Activated CD4-positive, alpha-beta T cell treated with anti-CD3 and anti-CD28 coated beads, Interleukin-2, Interleukin-6, amounts not matched to agents 100 ng/mL and 50 ng/mL, durations not matched to agents 16 hours and 8 hours (primary cell): ENCODE measurements at regions not wholly inside any gene's neighbourhood (a gene's known extent, or its start where the extent isn't known, plus 50 kb on each side); places are given as distances from the start of the nearest gene placed in this dataset.
"Not testable (repeated sequence)": the region's sequence is repeated elsewhere in the genome, so short reads cannot be mapped to it uniquely, and the experiment has no call there.

Experiments
- DNase-seq: peaks from one replicate; pipeline ENCODE4 v3.0.0-alpha.2; 2020

DNA sequence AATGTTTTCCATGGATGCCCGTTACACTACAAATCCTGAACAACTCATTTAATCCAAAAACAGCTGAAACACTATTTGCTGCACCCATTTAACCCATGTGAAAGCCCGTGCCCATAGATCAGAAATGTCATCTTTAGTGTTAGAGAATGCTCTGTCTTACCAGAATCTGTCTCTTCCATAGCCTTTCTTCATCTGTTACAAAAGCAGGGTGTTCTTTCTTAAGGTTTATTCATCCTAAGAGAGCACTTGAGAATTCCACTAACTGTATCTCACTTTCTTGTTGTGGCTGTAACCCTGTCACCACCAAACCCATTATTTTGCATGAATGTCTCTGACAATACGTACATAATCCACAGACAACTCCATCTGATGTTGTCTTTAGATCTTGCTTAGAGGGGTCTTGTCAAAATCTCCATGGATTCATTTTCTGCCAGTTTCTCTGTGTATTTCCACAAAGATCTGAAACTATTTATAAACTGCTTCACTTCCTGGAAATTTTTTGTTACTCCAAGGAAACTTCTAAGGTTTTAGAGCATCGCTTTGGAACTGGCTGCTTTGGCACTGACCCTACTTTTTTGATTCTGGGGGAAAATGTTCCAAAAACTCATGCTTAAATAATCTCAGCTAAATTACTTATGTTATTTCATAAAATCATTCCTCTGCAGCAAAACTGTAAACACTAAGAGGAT is 167.8 kb upstream of the CCDC54 start:
- DNase-seq, result no peak

DNA sequence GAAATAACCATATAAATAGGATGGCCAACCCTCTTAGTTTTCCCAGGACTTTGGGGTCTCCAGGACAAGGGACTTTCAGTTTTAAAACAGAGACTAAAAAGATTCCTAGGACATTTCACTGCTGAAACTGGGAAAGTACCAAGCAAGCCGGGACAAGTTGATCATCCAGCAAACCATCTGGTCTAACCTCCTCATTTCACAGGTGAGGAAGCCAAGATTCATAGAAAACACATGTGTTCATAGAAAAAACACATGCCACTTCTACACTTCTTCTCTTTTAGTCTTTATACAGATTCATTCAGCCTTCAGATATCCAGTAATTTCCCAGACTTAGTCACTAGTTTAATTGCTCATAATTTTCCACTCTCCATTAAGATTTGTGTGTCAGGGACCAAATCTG is 165.6 kb upstream of the CCDC54 start:
- DNase-seq, result no peak

DNA sequence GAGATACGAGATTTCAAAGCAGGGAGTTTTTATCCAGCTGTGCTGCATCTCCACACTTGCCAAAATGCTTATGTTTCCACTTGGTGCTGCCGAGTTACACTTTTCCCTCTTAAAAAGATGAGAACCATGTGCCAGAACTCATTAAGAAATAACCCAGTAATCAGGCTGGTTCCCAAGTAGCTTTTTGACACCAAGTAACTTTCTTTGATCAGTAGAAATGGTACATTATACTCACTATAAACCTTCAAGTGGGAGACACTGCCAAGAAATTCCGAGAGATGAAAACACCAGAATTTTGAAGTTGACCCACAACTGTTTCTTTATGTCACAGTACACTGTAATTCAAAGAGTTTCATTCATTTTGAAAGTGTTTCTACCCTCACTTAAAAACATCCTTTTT is 164.6 kb upstream of the CCDC54 start:
- DNase-seq, result peak; percentile 44

DNA sequence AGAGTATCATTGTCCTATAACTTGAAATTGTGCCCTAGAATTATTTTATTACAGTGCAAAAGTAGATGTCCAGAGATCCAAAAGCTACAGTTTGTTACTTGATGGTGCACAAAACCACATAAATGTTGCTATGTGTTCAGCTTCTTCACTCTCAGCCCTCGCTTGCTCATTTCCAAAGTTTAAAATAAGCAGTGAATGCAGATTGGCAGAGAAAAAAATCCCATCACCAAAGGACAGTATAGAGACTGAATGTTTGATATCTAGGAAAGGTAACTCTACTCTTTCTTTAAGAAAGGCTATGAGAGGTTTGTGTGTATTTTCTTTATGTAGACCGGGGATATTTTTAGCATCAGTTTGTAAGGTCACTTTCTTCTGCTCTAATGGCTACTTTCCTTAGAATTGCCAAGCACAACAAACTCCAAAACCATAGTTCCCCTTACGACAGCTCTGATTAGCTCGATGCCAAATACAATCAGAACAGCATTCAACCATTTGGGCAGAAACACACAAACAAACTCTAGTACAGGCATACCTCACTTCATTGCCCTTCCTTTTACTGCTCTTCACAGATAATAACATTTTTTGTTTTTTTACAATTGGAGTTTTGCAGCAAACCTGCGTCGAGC is 164.1 kb upstream of the CCDC54 start:
- DNase-seq, result peak; percentile 12

DNA sequence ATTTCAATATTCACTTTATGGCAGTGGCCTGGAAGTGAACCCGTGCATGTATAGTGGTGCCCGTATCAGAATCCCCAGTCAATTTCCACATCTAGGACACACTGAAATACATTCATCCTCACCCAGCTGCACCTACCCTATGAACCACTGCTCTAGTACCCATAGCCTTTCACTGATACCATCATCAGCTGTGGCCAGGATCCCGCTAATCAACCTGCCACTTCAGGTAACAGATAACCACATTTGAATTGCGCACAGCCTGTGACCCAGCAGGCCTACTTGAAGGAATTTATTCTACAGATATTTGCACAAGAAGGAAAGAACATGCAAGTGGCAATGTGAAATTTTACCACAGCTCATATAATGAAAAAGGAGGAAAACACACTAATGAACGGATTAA is 161.0 kb upstream of the CCDC54 start:
- no peak for DNase-seq

DNA sequence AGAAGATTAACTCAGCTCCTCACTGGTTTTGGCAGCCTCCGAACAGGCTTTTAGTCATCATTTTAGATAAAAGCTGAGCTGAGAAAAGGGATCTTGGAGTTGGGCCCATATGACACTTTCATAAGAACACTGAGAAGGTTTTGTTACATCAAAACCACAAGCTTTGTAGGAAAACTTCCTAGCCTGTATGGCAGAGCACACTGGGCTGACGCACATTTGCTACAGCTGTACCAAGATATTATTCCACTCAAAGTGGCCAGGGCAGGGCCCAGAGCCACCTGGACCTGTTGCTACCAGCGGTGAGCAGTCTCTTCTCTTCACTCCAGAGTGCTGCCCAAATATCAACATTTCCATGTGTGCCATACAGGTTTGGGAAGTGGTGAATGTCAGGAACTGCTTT is 160.5 kb upstream of the CCDC54 start:
- no peak for DNase-seq

DNA sequence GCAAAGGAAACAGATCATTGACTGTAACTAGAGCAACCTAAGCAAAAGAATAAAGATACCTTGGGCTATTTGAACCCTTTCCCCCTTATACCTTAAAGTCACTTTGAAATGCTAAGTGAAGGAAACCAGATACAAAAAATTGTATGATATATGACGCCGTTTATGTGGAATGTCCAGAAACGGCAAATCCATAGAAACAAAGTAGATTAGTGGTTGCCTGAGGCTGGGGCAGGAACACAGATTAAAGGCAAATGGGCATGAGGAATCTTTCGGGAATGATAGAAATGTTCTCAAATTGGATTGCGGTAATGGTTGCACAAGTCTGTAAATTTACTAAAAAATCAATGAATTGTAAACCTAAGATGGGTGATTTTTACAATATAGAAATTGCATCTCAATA is 160.1 kb upstream of the CCDC54 start:
- no peak for DNase-seq

DNA sequence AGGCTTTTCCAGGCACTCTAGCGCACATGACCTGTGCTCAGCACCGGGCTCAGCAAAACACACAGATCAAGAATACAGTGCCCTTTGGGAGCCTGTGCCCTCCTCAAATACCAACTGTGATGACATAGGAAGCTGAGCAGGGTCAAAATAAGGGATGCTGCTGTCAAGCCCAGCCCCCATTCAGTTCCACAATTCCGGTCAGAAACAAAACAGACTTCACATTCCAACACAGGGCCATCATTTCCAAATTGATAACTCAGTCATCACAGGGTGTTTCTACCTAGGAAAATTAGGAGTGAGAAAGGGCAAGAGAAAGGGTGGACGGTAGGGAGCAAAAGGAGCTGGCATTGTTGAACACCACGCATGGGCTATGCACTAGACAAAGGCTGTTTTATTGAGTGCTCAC is 158.4 kb upstream of the CCDC54 start:
- DNase-seq, result no peak

DNA sequence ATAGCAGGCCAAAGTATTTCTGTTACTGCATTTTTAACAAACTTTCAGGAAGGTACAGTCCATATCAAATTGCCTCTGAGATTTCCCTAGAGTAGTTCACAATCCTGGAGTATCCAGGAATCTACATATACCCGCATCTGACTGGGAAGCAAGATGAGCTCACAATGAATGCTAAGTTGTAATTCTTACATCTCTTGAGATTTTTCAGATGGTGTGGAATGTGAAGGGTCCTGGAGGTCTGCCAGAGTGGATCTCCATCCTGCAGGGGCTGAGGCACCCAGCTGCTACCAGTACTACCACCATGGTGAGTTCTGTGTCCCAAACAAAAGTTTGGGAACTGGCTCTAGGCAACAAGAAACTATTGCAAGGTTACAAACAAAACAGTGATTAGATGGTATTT is 156.7 kb upstream of the CCDC54 start:
- no peak for DNase-seq

DNA sequence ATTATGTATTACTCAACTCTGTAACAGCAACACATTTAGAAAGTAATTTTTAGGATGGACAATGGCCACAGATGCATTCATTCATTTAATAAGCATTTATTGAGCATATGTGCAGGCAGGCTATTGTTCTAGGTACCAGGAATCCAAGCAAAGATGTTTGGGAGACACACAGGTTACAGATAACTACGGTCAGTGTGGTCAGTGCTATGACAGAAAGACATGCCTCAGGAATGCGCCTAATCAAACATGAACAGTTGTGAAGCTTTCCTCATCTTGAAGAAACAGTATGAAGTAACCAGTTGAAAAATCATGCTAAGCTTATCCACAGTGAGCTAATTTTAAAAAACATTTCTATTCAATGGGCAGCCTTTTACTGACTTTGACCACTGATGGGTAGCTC is 155.4 kb upstream of the CCDC54 start:
- DNase-seq, result no peak

DNA sequence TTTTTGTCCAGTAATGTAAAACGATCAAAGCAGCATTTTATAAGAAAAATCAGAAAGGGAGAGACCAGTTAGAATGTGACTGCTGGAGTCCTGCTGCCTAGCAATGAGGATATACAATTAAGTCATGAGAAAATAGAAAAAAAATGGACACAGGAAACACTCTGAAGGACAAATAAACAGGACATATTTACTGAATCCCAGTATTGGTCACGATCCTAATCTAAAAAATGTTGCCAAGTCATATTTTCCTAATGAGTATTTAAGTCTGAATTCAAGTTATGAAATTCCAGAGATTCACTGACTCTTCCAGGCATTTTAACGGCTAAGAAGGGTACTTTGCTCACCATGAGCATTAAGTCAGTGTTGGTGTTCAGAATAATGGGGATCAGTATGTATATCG is 154.3 kb upstream of the CCDC54 start:
- no peak for DNase-seq

DNA sequence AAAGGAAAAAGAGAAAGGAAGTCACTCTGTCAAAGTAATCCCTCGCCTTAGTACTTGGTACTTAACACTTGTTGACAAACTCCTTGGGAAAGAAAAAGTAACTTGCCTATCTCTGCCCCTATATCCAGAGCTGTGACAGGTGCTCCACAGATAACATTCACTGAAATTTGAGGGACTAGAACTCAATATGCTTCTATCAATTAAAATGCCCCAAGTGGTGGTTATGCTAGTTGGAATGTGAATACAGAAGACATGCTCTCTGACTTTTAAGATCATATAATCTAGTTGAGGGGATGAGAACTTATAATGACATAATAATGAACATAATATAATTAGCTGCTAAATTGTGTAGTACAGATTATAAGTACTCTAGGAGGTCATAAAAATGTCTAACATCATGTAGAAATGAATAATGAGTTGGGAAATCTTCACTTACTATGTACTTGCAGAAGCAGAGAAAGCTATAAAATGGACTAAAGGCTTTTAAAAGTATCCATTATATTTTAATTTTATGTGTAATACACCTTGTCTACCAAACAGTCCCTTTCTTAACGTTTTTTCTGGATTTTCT is 153.1 kb upstream of the CCDC54 start:
- no peak for DNase-seq

DNA sequence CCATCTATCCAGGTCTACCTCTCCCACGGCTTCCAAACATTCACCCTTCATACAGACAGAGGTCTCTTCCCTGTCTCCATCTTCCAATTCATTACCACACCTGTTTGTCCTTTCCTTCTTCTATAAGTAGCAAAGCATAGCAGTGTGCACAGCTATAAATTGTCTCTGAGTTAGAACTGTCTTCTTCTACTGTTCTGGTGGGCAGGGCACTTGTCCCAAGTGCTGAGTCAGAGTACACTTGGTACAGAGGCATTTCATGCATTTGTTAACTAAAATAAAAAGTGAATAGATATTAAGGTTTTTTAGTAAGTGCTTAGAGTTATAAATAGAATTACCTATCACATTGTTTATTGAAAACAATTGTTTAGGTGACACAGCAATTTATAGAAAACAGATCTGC is 150.1 kb upstream of the CCDC54 start:
- no peak for DNase-seq

DNA sequence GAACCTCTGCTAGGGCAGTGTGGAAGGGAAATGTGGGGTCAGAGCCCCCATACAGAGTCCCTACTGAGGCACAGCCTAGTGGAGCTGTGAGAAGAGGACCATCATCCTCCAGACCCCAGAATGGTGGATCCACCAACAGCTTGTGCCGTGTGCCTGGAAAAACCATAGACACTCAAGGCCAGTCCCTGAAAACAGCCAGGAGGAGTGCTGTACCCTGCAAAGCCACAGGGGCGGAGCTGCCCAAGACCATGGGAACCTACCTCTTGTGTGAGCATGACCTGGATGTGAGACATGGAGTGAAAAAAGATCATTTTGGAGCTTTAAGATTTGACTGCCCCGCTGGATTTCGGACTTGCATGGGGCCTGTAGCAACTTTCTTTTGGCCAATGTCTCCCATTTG is 143.4 kb upstream of the CCDC54 start:
- not testable (repeated sequence) for DNase-seq

DNA sequence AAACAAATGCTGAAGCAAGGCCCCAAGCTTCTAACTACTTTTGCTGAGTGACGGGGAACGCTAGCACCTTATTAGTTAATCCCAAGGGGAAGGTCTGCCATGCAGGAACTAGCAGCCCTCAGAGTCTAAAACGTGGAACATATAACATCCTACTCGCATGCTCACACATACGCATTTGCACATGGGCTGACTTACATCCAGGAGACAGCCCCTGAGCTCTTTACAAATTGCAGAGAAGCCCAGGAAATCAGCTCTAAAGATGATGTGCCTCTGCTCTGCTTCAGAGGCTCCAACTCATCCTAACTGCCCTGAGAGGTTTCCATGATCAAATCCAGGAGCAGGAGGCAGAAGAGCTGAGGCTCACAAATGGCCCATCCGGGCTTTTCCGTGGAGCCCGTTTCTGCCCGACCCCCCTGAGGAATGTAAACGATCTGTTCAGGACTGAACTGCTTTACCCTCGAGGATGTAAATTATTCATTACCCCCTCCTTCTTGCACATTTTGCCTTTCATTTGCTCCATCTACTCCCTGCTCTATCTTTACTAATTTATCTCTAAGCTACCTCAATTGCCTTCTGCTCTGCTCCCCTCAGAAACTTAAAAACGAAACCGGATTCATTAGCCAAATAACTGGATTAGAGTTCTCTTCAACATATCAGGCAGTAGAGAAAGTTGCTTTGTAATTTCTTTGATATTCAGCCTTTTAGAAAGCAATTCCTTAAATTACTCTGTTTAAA is 141.9 kb upstream of the CCDC54 start:
- DNase-seq, result no peak

DNA sequence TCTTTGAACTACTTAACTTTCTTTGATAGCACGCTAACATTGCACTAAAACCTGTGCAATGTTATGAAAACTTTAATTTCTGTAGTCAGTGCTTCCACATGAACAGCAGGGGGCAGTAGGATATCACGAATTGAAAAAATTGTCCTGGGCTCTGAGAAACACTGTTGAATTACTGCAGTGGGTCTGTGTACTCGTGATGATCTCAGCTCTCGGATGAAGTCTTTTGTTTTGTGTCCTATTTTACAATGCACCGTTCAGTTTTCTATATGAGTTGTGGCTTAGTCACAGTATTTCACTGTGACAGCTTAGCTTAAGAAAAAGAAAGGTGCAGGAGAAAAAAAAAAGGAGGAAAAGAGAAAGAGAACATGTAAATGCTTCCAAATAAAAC is 141.3 kb upstream of the CCDC54 start:
- DNase-seq, result peak; percentile 80

DNA sequence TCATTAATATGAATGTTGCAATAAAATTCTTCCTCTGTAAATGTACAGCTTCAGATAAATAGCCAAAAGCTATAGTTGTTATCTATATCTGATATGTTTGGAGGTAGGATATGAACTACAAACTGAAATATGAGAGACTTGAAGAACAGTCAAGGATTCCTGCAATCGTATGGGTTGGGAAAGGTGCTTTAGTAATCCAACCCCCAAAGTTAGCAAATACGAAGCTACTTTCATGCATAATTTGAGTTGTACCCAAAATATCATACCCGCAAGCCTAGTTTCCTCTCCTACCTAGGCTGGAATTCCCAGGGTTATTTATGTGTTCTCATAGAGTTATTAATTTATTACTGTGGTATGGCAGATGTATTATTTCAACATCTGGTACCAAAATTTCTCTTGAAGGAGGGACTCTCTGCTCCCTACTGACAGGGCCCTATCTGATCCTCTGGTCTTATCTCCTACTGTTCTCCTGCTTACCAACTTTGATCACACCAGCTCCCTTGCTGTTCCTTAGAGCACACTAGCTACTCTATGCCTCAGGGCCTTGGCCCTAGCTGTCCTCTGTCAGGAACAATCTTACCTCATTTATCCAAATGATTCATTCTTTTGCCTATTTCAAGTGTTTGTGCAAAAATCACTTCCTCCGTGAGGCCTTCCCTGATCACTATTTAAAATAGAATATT is 140.4 kb upstream of the CCDC54 start:
- no peak for DNase-seq

DNA sequence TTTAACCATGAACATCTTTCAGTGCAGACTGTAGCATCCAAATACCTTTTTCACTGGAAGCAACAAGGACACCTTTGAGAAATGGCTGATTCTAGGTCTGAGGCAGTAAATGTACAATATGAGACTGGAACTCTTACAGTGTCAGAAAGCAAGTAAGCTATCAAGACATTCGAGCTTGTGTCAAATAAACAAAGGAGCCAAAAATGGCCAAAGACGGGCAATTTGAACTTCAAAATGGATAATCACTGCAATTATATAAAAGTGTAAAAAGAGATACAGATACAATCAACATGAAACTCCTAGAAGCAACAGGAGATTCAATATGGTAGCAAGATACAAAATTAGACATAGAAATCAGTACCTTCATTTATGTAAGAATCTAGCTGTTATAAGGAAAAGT is 138.5 kb upstream of the CCDC54 start:
- DNase-seq, result no peak

DNA sequence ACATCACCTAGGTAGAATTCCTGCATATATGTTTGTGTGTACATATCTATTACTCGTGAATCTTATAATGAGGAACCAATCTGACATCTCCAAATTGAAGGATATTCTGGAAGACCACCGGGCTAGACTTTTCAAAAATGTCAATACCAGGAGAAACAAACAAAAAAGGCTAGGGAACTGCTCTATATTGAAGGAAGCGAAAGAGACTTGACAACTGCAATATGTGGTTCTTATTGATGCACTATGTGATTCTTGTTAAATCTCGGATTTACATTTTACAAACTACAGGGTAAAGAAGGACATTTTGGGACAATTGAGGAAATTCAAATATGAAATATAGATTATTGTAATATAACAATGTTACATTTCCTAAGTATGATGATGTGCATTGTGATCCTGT is 137.5 kb upstream of the CCDC54 start:
- DNase-seq, result no peak

DNA sequence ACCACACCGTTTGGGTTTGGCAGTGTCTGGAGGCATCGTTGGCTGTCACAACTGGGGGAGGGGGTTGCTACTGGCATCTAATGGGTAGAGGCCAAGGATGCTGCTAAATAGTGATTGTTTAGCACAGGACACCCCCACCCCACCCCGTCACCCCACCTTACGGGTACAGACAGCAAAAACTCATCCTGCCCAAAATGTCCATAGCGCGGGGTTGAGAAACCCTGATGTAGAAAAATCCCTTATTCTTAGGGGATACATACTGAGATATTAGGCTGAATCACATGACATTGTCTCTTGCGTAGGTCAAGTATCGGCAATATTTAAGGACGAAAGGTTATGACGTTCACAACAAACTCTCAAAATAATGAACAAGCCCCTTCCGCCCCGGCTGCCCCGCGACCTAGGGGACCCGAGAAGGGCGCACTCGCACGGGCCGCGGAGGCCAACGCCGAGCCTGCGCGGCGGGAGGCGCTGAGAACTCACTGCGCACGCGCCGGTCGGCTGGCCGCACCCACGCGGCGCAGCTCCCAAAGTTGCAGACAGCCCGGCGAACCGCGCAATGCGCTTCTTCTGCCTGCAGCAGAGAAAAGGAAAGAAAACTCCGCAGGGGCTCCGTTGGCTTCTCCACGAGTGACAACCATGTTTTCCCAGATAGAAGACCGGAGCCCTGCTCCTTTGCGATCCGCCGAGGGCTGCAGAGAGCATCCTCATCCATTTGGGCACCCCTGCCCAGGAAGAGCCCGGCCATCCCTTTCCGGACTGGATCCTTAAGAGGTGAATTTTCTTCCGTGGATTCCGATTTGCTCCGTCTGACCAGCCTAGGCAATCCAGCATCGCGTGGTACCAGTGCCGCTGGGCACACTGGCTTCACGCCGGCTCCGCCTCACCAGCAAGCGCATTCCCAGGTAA is 136.8 kb upstream of the CCDC54 start:
- peak; percentile 84 for DNase-seq

DNA sequence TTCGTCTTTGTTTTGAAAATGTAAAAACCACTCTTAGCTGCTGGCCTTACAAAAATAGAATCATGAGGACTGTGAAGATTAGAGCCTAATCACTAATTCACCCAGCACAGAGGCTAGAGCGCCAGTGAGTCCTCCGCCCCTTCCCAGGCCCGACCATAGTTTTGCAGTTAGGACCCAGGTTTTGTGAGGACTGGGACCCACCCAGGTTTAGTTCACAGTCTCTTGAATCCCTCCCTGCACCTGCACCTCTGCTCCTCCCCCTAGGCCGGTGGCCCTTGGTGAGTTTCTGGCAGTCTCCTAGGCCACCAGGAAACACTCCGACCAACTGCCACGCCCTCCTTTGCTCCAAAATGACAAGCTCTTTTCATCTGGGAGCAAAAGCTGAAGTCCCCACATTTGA is 136.0 kb upstream of the CCDC54 start:
- peak; percentile 31 for DNase-seq

DNA sequence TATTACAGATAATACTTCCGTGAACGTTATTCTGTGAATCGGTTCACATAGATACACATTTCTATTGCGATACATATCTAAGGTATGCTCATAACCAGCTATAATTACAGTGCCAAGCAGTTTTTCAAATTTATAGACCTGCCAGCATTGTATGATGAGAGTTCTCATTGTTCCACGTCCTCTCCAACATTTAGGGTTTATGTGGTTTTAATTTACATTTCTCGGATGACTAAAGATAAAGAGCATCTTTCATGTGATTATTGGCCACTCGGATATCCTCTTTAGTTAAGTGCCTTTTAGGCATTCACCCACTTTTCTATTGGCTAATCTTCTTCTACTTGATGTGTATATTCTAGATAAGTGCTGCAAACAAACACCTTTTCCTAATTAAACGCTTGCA is 134.7 kb upstream of the CCDC54 start:
- no peak for DNase-seq
